A549 (cell line): ENCODE measurements at regions not wholly inside any gene's neighbourhood (a gene's known extent, or its start where the extent isn't known, plus 50 kb on each side); places are given as distances from the start of the nearest gene placed in this dataset.

Experiments
- ATAC-seq, 2 experiments: fragments of 200-7000 bp in 1 of 2; fragments of >200 bp in 1 of 2; cut with Nextera tagmentation in 1 of 2; cut with Tn5 transposase in 1 of 2; 3 replicates each; pipeline versions ENCODE4 v1.8.0 to v1.9.1; 2018 to 2020; ENCODE audit warnings: mild to moderate bottlenecking in 1 of 2, moderate library complexity in 1 of 2
- CTCF ChIA-PET: fragments of 300-600 bp; sonication (Branson Sonifier 250); formaldehyde crosslinking; extraction: SDS; loops from one replicate; lab custom pipeline; 2021; ENCODE audit warnings: antibody characterized with exemption, inconsistent platforms; lab: Yijun Ruan, JAX
- POLR2A ChIA-PET: fragments of 350-600 bp; formaldehyde crosslinking; extraction: SDS; loops from one replicate; lab custom pipeline; 2021; ENCODE audit warnings: antibody characterized with exemption, inconsistent platforms; lab: Yijun Ruan, JAX
- DNase-seq, 2 experiments: peaks; one replicate each; pipeline versions ENCODE4 v3.0.0 to v3.0.0-alpha.2; 2011 to 2016; ENCODE audit warnings: low read depth in 1 of 2, low spot score in 1 of 2
- FAIRE-seq: peaks from 2 replicates; lab custom pipeline; 2011; peaks lifted over from hg19 to GRCh38; lab: Jason Lieb, UNC
- H3K27ac ChIP-seq, 2 experiments: fragments of >200 bp; sonication (Bioruptor Twin); formaldehyde crosslinking; 3 replicates each; pipeline ENCODE4 v1.5.1; 2016 to 2017
- H3K4me1 ChIP-seq: fragments of >200 bp; sonication (Bioruptor Twin); formaldehyde crosslinking; 3 replicates; pipeline ENCODE4 v1.6.1; 2016
- H3K4me2 ChIP-seq: fragments of >200 bp; sonication (Bioruptor Twin); formaldehyde crosslinking; 3 replicates; pipeline ENCODE4 v1.6.1; 2016
- H3K4me3 ChIP-seq: fragments of >200 bp; sonication (Bioruptor Twin); formaldehyde crosslinking; 3 replicates; pipeline ENCODE4 v1.5.1; 2016
- H3K9me3 ChIP-seq: fragments of >200 bp; sonication (Bioruptor Twin); formaldehyde crosslinking; 3 replicates; pipeline ENCODE4 v1.6.1; 2016
- CBX8 ChIP-seq: fragments of 200-600 bp; sonication (generic); IDR thresholded peaks from 2 replicates; pipeline ENCODE4 v1.6.1; 2016
- CHD4 ChIP-seq: fragments of 200-600 bp; sonication (generic); IDR thresholded peaks from 2 replicates; pipeline ENCODE4 v1.6.1; 2016; ENCODE audit warnings: antibody characterized with exemption, mild to moderate bottlenecking, borderline replicate concordance
- EHMT2 ChIP-seq: fragments of 200-600 bp; sonication (generic); IDR thresholded peaks from 2 replicates; pipeline ENCODE4 v1.6.1; 2016; ENCODE audit warnings: antibody characterized with exemption, low read depth, mild to moderate bottlenecking, moderate library complexity
- FOXS1 ChIP-seq: fragments of 250-450 bp; sonication (Bioruptor Pico); IDR thresholded peaks from 2 replicates; pipeline ENCODE4 v1.5.0; 2020; ENCODE audit warnings: mild to moderate bottlenecking, moderate library complexity
- GATA3 ChIP-seq: IDR thresholded peaks from 2 replicates; pipeline ENCODE4 v1.6.1; 2012; ENCODE audit warnings: borderline replicate concordance
- HEYL ChIP-seq: fragments of 250-450 bp; sonication (Bioruptor Pico); IDR thresholded peaks from 2 replicates; pipeline ENCODE4 v1.8.0; 2021; ENCODE audit warnings: mild to moderate bottlenecking, moderate library complexity
- HOXB13 ChIP-seq: fragments of 250-450 bp; sonication (Bioruptor Pico); IDR thresholded peaks from 2 replicates; pipeline ENCODE4 v1.5.0; 2020; ENCODE audit warnings: low read depth, mild to moderate bottlenecking, moderate library complexity
- JUN ChIP-seq, 2 experiments: fragments of >200 bp; sonication (Bioruptor Twin); formaldehyde crosslinking; IDR thresholded peaks; 2 replicates in 1 of 2; 3 replicates in 1 of 2; pipeline ENCODE4 v1.6.1; 2016 to 2017
- KDM5A ChIP-seq: fragments of 200-600 bp; sonication (generic); IDR thresholded peaks from 2 replicates; pipeline ENCODE4 v1.6.1; 2016; ENCODE audit warnings: antibody characterized with exemption, mild to moderate bottlenecking
- MAZ ChIP-seq: fragments of 150-350 bp; IDR thresholded peaks from 2 replicates; pipeline ENCODE4 v1.6.1; 2014; ENCODE audit warnings: antibody characterized with exemption, low read depth, low read length, borderline replicate concordance
- NPAS2 ChIP-seq: fragments of 250-450 bp; sonication (Bioruptor Pico); IDR thresholded peaks from 2 replicates; pipeline ENCODE4 v1.8.0; 2022; ENCODE audit warnings: mild to moderate bottlenecking, moderate library complexity, borderline replicate concordance
- POLR2AphosphoS2 ChIP-seq: conservative IDR thresholded peaks from 2 replicates; pipeline ENCODE4 v1.6.1; 2012; ENCODE audit warnings: low read length, improper control_type of control experiment, inconsistent platforms
- RCOR1 ChIP-seq: fragments of 150-350 bp; IDR thresholded peaks from 2 replicates; pipeline ENCODE4 v1.6.1; 2014; ENCODE audit warnings: antibody characterized with exemption, low read length, low read depth
- SMC3 ChIP-seq: fragments of >200 bp; sonication (Bioruptor Twin); formaldehyde crosslinking; IDR thresholded peaks from 3 replicates; pipeline ENCODE4 v1.6.1; 2018; ENCODE audit warnings: inconsistent platforms
- TP53 ChIP-seq: fragments of 250-450 bp; sonication (Bioruptor Pico); IDR thresholded peaks from 2 replicates; pipeline ENCODE4 v1.5.0; 2021; ENCODE audit warnings: mild to moderate bottlenecking, moderate library complexity
- ZFP36 ChIP-seq: fragments of 450-650 bp; IDR thresholded peaks from 2 replicates; pipeline ENCODE4 v1.6.1; 2014; ENCODE audit warnings: borderline replicate concordance; ENCODE audit not compliant: partially characterized antibody
- ZSCAN20 ChIP-seq: fragments of 250-450 bp; sonication (Bioruptor Pico); IDR thresholded peaks from 2 replicates; pipeline ENCODE4 v1.8.0; 2022; ENCODE audit warnings: mild to moderate bottlenecking, moderate library complexity
- WGBS: methylation state at CpG from one replicate; pipeline ENCODE4 v1.1.6; 2017; ENCODE audit errors: missing lambda C conversion rate; 5-methylcytosine and 5-hydroxymethylcytosine counted together
- TF ChIP-seq, protein P1 (sequence below): fragments of 250-450 bp; sonication (Bioruptor Pico); IDR thresholded peaks from 2 replicates; pipeline ENCODE4 v1.5.0; 2020; ENCODE audit warnings: low read depth, mild to moderate bottlenecking, moderate library complexity
- TF ChIP-seq, protein P2 (sequence below): fragments of >200 bp; sonication (Bioruptor Twin); formaldehyde crosslinking; IDR thresholded peaks from 3 replicates; pipeline ENCODE4 v1.6.1; 2016

DNA sequence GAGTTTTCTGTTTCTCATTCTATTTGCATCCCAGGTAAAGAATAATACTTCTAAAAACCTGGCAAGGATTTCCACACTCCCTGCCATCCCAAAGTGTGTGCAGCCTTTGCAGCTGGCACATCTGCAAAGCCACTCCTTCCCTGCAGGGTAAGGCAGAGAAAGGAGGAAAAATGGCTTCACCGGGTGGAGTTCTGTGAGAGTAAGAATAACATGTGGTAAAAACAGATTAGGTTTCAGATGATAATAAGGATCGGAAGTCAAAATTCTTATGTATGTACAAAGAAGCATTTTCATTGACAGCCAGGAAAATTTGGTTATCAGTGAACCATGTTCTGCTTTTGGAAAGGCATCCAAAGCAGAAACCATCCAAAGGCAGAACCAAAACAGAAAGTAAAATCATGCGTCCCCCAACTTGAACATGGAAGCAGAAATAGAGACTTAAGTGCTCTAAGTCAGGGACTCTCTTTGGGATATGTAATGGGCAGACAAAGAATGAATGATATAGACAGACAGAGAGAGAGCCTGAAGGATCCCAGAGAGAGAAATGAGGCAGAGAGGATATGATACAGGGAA is 192.6 kb upstream of the CCDC196 start (continued):
- TF ChIP-seq, protein P1, sequence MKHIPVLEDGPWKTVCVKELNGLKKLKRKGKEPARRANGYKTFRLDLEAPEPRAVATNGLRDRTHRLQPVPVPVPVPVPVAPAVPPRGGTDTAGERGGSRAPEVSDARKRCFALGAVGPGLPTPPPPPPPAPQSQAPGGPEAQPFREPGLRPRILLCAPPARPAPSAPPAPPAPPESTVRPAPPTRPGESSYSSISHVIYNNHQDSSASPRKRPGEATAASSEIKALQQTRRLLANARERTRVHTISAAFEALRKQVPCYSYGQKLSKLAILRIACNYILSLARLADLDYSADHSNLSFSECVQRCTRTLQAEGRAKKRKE (CRISPR knock-in tag), result no peak
- no peak for TF ChIP-seq GATA3

DNA sequence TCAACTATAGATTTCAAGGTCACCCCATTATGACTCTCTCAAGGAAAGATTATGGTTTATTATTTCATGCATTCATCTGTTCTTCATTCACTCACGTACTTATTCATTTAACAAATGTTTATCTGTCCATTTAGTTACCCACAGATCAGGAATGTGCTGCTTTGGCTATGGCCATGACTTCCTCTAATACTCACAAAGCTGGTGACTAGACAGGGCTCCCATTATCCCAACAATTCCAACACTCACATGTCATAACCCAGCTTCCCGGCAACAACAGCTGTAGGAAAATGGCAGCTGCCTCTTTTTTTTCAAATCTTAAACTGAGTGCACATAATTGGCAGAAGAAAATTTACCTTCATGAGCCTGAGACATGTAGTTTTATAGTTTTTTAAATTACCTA is 190.8 kb upstream of the CCDC196 start:
- Histone ChIP-seq H3K4me1 (no peaks in the 10 kb centered on the region), H3K4me3 (no peak overlapping the region), H3K4me2 (no peak overlapping the region), H3K9me3 (no peaks in the 10 kb centered on the region), H3K27ac (no peak overlapping the region)
- no peak for FAIRE-seq
- ATAC-seq, result no peak
- no peak for TF ChIP-seq FOXS1 (CRISPR knock-in tag)
- ChIA-PET POLR2A (no interaction called here), CTCF (no interaction called here)
- 32% methylated on average over 2 of the region's 2 CpGs for WGBS
- no peak for DNase-seq

DNA sequence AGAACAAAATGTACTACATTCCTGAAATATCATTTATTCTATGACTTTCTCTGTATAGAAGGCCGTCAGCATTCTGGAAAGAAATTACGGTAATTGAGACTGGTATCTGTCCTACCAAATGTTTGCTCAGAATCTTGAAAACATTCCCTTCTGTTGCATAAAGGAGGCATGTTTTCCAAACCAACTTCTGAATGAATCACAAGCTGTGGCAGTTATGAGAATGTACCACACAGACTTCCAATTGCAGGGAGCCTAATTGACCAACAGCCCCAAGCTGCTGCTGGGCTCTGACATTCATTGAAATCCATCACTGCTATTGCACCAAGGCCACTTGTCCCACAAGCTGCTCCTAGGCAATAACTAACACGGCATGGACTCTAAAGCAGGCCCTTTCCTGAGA is 185.3 kb upstream of the CCDC196 start:
- ChIA-PET POLR2A (no interaction called here), CTCF (no interaction called here)
- DNase-seq (no peak), FAIRE-seq (no peak), ATAC-seq (no peak)
- Histone ChIP-seq H3K9me3 (no peaks in the 10 kb centered on the region), H3K4me2 (no peak overlapping the region), H3K4me3 (no peak overlapping the region), H3K27ac (no peak overlapping the region), H3K4me1 (no peaks in the 10 kb centered on the region)
- TF ChIP-seq GATA3 (no peak), HOXB13 (CRISPR knock-in tag) (no peak), MAZ (no peak), HEYL (no peak), TP53 (CRISPR knock-in tag) (no peak), ZFP36 (no peak), KDM5A (no peak), POLR2AphosphoS2 (no peak), JUN (IDR thresholded peaks at IDR 0.05) (no peak), CBX8 (no peak), CHD4 (no peak), NPAS2 (CRISPR knock-in tag) (no peak), EHMT2 (no peak), ZSCAN20 (no peak)
- TF ChIP-seq, protein P2, sequence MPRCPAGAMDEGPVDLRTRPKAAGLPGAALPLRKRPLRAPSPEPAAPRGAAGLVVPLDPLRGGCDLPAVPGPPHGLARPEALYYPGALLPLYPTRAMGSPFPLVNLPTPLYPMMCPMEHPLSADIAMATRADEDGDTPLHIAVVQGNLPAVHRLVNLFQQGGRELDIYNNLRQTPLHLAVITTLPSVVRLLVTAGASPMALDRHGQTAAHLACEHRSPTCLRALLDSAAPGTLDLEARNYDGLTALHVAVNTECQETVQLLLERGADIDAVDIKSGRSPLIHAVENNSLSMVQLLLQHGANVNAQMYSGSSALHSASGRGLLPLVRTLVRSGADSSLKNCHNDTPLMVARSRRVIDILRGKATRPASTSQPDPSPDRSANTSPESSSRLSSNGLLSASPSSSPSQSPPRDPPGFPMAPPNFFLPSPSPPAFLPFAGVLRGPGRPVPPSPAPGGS, result no peak
- WGBS, result 57% methylated on average over 3 of the region's 3 CpGs

DNA sequence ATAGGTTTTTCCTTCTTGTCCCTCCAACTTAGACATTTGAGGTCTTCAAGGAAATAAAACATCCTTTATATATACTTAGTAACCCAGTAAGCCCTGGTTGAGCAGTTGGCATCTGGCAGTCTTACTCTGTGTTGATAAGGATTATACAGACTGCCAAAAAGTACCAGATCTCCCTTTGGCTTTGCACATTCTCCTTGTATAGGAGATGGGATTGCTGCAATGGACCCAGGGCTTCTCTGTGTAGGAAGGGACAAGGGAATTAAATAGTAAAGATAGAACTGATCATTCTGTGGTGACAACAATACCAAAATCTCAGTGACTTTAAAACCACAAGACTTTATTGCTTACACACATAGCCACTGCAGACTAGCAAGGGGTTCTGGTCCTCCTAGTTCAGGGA is 180.1 kb upstream of the CCDC196 start:
- Histone ChIP-seq H3K9me3 (no peaks in the 10 kb centered on the region), H3K4me2 (no peak overlapping the region), H3K4me1 (no peaks in the 10 kb centered on the region), H3K27ac (no peak overlapping the region), H3K4me3 (no peak overlapping the region)
- DNase-seq (no peak), FAIRE-seq (no peak), ATAC-seq (no peak)
- TF ChIP-seq RCOR1 (no peak), FOXS1 (CRISPR knock-in tag) (no peak), SMC3 (no peak)
- ChIA-PET POLR2A (no interaction called here), CTCF (no interaction called here)
